ENCODE measurements at regions not wholly inside any gene's neighbourhood (a gene's known extent, or its start where the extent isn't known, plus 50 kb on each side); places are given as distances from the start of the nearest gene placed in this dataset.

GRCh38 chr6:153595903-153596302 is 443.1 kb upstream of the OPRM1 start:
- H3K14ac ChIP-seq (ENCODE audit: insufficient read depth, low read length) = no peak overlapping the region
- WGBS (ENCODE audit: extremely low coverage, insufficient read length, low lambda C conversion rate) = no CpG with 5 or more reads among the region's 2 CpGs
- TF ChIP-seq CTCF (conservative IDR thresholded peaks at IDR 0.05) = no peak
- no peaks in the 10 kb centered on the region for H3K4me1 ChIP-seq (ENCODE audit: insufficient read depth, low read length)
- no peaks in the 10 kb centered on the region for H3K27me3 ChIP-seq (ENCODE audit: insufficient read depth, low read length)
- H2AK5ac ChIP-seq (ENCODE audit: insufficient read length, low read length) = no peak overlapping the region
- no peak overlapping the region for H3K23ac ChIP-seq (ENCODE audit: insufficient read length, low read depth, low read length)
- H4K8ac ChIP-seq (replicated peaks; ENCODE audit: insufficient read length, low read depth, low read length) = no peak overlapping the region
- Mint-ChIP-seq H3K4me1 (peaks cover 6% of the 10 kb centered on the region in 2 experiments), H3K27me3 (ENCODE audit: low read depth) (no peaks in the 10 kb centered on the region), H3K9me3 (no peaks in the 10 kb centered on the region), H3K36me3 (ENCODE audit: insufficient read depth in 1 of 3, low read depth in 3 of 3) (no peaks in the 10 kb centered on the region; a peak in 1 of 7 replicates), H3K27ac (no peak overlapping the region), H3K4me3 (no peak overlapping the region)
- no peak overlapping the region for H2BK20ac ChIP-seq (ENCODE audit: low read depth, low read length, poor library complexity, severe bottlenecking)
- no peaks in the 10 kb centered on the region for H4K20me1 ChIP-seq (ENCODE audit: control insufficient read depth, insufficient read depth, insufficient read length)
- H2BK5ac ChIP-seq (ENCODE audit: insufficient read length, low read length) = no peak overlapping the region
- H2AFZ ChIP-seq (ENCODE audit: low read length) = no peak overlapping the region
- no peak overlapping the region for H3K9ac ChIP-seq (ENCODE audit: extremely low read depth, insufficient read length, low read length)
- H3K4me2 ChIP-seq (ENCODE audit: insufficient read depth, insufficient read length, low read length) = no peak overlapping the region
- no peak for DNase-seq
- no peaks in the 10 kb centered on the region for H3K79me2 ChIP-seq (ENCODE audit: insufficient read depth, low read length)
- no peak overlapping the region for H3K27ac ChIP-seq (ENCODE audit: insufficient read length, low read depth, low read length)
- no peak overlapping the region for H3K18ac ChIP-seq (ENCODE audit: insufficient read length, low read depth, low read length)
- H3K56ac ChIP-seq (ENCODE audit: insufficient read length, low read depth, low read length) = no peak overlapping the region
- H2BK120ac ChIP-seq (ENCODE audit: low read depth, low read length, poor library complexity, severe bottlenecking) = no peak overlapping the region
- H2BK15ac ChIP-seq (ENCODE audit: low read depth, low read length) = no peak overlapping the region
- no peak overlapping the region for H4K91ac ChIP-seq (ENCODE audit: insufficient read length, low read depth, low read length)
- H3T11ph ChIP-seq (ENCODE audit: low read length) = no peak overlapping the region
- H3K23me2 ChIP-seq (ENCODE audit: insufficient read length, low read depth, low read length, poor library complexity, severe bottlenecking) = no peaks in the 10 kb centered on the region
- H3K9me3 ChIP-seq (ENCODE audit: control insufficient read depth, low read depth, low read length) = no peaks in the 10 kb centered on the region
- H3K4ac ChIP-seq (ENCODE audit: low read depth, low read length) = no peak overlapping the region
- H2BK12ac ChIP-seq (ENCODE audit: insufficient read length, low read depth, low read length) = no peak overlapping the region
- H3K79me1 ChIP-seq (ENCODE audit: insufficient read depth, low read depth, low read length, poor library complexity, severe bottlenecking) = no peaks in the 10 kb centered on the region
- H4K5ac ChIP-seq (ENCODE audit: insufficient read length, low read depth, low read length) = no peak overlapping the region
